Ammon's horn (tissue), 1 donor: ENCODE measurements at regions not wholly inside any gene's neighbourhood (a gene's known extent, or its start where the extent isn't known, plus 50 kb on each side); places are given as distances from the start of the nearest gene placed in this dataset.
"Not testable (repeated sequence)": the region's sequence is repeated elsewhere in the genome, so short reads cannot be mapped to it uniquely, and the experiment has no call there.

Source experiments
- DNase-seq: peaks from one replicate; pipeline ENCODE4 v3.0.0-alpha.2; 2016; ENCODE audit warnings: low spot score

GRCh38 chr1:196366-196765 is 255.1 kb downstream of the OR4F29 start:
- DNase-seq = not testable (repeated sequence)

- DNase-seq = peak; percentile 96
These were observed 260.0 kb downstream of the OR4F29 start for GRCh38 chr1:191296-192049.

GRCh38 chr1:190678-191077 is 260.8 kb downstream of the OR4F29 start:
- DNase-seq = not testable (repeated sequence)

- not testable (repeated sequence) for DNase-seq
These were observed 261.6 kb downstream of the OR4F29 start for GRCh38 chr1:189915-190314.

GRCh38 chr1:189270-189669 is 262.2 kb downstream of the OR4F29 start:
- not testable (repeated sequence) for DNase-seq

- not testable (repeated sequence) for DNase-seq
These were observed 264.2 kb downstream of the OR4F29 start for GRCh38 chr1:187298-187697.

GRCh38 chr1:186691-187131 is 264.8 kb downstream of the OR4F29 start:
- not testable (repeated sequence) for DNase-seq

GRCh38 chr1:186223-186622 is 265.3 kb downstream of the OR4F29 start:
- DNase-seq = not testable (repeated sequence)

- DNase-seq = not testable (repeated sequence)
These were observed 266.0 kb downstream of the OR4F29 start for GRCh38 chr1:185526-185925.

GRCh38 chr1:184336-184686 is 267.2 kb downstream of the OR4F29 start:
- not testable (repeated sequence) for DNase-seq

- DNase-seq = not testable (repeated sequence)
These were observed 267.7 kb downstream of the OR4F29 start for GRCh38 chr1:183620-184335.

GRCh38 chr1:183081-183480 is 268.4 kb downstream of the OR4F29 start:
- DNase-seq = not testable (repeated sequence)

- not testable (repeated sequence) for DNase-seq
These were observed 268.8 kb downstream of the OR4F29 start for GRCh38 chr1:182631-183030.

- peak; percentile 45 for DNase-seq
These were observed 269.9 kb downstream of the OR4F29 start for GRCh38 chr1:181247-182216.

GRCh38 chr1:180749-181205 is 270.7 kb downstream of the OR4F29 start:
- DNase-seq = not testable (repeated sequence)

- DNase-seq = not testable (repeated sequence)
These were observed 312.6 kb downstream of the OR4F29 start for GRCh38 chr1:138842-139241.

- DNase-seq = not testable (repeated sequence)
These were observed 313.8 kb downstream of the OR4F29 start for GRCh38 chr1:137664-138063.

- not testable (repeated sequence) for DNase-seq
These were observed 315.0 kb downstream of the OR4F29 start for GRCh38 chr1:136344-136932.

GRCh38 chr1:134936-135335 is 316.5 kb downstream of the OR4F29 start:
- DNase-seq = not testable (repeated sequence)

- not testable (repeated sequence) for DNase-seq
These were observed 333.0 kb downstream of the OR4F29 start for GRCh38 chr1:118440-118839.

GRCh38 chr1:115534-115933 is 335.9 kb downstream of the OR4F29 start:
- DNase-seq = not testable (repeated sequence)
